Colonic mucosa (tissue), 4 donors: ENCODE measurements at regions not wholly inside any gene's neighbourhood (a gene's known extent, or its start where the extent isn't known, plus 50 kb on each side); places are given as distances from the start of the nearest gene placed in this dataset.

Experiments
- DNase-seq: peaks from one replicate; pipeline ENCODE4 v3.0.0-alpha.2; 2020
- H3K27ac ChIP-seq: fragments of 200-600 bp; one replicate; pipeline ENCODE4 v1.8.0; 2021
- H3K27me3 ChIP-seq: fragments of 200-600 bp; one replicate; pipeline ENCODE4 v1.8.0; 2021
- H3K36me3 ChIP-seq: fragments of 200-600 bp; one replicate; pipeline ENCODE4 v1.8.0; 2021
- H3K4me1 ChIP-seq: fragments of 200-600 bp; one replicate; pipeline ENCODE4 v1.8.0; 2021; ENCODE audit warnings: mild to moderate bottlenecking
- H3K4me3 ChIP-seq: fragments of 200-600 bp; one replicate; pipeline ENCODE4 v1.8.0; 2021
- H3K9ac ChIP-seq, 2 donors: one replicate each; pipeline ENCODE4 v1.7.0; 2013; ENCODE audit warnings: control low read depth in 2 of 2, low read depth in 2 of 2, low read length in 2 of 2
- H3K9me3 ChIP-seq: fragments of 200-600 bp; one replicate; pipeline ENCODE4 v1.8.0; 2021
- intact Hi-C: fragments of 100-400 bp; cut with DNase I; formaldehyde crosslinking; loops from one replicate; pipeline ENCODE4 v1.14.1; 2022
- TF ChIP-seq, protein P1 (sequence below): fragments of 200-600 bp; IDR thresholded peaks from one replicate; pipeline ENCODE4 v1.8.0; 2022; ENCODE audit warnings: antibody characterized with exemption, mild to moderate bottlenecking
- donor health status: healthy.
- donor health status: DM: no; HTN: no; CAD: no.
- donor health status: DM: no; HTN: no; CAD: no.

DNA sequence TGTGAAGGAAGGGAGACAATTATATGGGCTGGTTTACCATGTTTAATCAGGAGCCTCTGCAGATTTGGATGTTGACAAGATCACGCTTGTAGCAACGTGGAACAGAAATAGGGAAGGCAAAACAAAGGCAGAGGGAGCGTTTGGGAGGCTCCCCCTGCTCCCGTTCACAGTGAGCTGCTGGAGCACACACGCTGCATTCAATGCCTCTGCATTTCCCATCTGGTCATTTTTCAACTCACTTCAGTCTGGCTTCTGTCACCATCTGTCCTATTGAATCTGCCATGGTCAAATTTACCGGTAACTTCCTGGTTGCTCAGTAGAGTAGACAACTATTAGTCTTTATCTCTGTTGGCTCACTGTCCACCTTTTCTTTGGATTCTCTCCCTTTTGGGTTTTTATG lies 91.0 kb downstream of the NHLRC3 start:
- H3K36me3 ChIP-seq, result no peaks in the 10 kb centered on the region
- H3K27me3 ChIP-seq, result no peaks in the 10 kb centered on the region
- no peak overlapping the region for H3K4me3 ChIP-seq
- no peak overlapping the region for H3K9ac ChIP-seq
- H3K9me3 ChIP-seq, result no peaks in the 10 kb centered on the region
- intact Hi-C loops, result no loop called here
- no peak for DNase-seq
- no peak overlapping the region for H3K27ac ChIP-seq
- TF ChIP-seq, protein P1, sequence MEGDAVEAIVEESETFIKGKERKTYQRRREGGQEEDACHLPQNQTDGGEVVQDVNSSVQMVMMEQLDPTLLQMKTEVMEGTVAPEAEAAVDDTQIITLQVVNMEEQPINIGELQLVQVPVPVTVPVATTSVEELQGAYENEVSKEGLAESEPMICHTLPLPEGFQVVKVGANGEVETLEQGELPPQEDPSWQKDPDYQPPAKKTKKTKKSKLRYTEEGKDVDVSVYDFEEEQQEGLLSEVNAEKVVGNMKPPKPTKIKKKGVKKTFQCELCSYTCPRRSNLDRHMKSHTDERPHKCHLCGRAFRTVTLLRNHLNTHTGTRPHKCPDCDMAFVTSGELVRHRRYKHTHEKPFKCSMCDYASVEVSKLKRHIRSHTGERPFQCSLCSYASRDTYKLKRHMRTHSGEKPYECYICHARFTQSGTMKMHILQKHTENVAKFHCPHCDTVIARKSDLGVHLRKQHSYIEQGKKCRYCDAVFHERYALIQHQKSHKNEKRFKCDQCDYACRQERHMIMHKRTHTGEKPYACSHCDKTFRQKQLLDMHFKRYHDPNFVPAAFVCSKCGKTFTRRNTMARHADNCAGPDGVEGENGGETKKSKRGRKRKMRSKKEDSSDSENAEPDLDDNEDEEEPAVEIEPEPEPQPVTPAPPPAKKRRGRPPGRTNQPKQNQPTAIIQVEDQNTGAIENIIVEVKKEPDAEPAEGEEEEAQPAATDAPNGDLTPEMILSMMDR, result no peak
- H3K4me1 ChIP-seq, result no peaks in the 10 kb centered on the region

- H3K27ac ChIP-seq, result no peak overlapping the region
- no peak overlapping the region for H3K9ac ChIP-seq
- no peaks in the 10 kb centered on the region for H3K27me3 ChIP-seq
- DNase-seq, result no peak
- H3K36me3 ChIP-seq, result no peaks in the 10 kb centered on the region
- TF ChIP-seq, protein P1, result no peak
- no peaks in the 10 kb centered on the region for H3K4me1 ChIP-seq
- no peak overlapping the region for H3K4me3 ChIP-seq
- intact Hi-C loops, result no loop called here
- H3K9me3 ChIP-seq, result no peaks in the 10 kb centered on the region
These were observed 92.0 kb downstream of the NHLRC3 start for GRCh38 chr13:39130301-39130700.

DNA sequence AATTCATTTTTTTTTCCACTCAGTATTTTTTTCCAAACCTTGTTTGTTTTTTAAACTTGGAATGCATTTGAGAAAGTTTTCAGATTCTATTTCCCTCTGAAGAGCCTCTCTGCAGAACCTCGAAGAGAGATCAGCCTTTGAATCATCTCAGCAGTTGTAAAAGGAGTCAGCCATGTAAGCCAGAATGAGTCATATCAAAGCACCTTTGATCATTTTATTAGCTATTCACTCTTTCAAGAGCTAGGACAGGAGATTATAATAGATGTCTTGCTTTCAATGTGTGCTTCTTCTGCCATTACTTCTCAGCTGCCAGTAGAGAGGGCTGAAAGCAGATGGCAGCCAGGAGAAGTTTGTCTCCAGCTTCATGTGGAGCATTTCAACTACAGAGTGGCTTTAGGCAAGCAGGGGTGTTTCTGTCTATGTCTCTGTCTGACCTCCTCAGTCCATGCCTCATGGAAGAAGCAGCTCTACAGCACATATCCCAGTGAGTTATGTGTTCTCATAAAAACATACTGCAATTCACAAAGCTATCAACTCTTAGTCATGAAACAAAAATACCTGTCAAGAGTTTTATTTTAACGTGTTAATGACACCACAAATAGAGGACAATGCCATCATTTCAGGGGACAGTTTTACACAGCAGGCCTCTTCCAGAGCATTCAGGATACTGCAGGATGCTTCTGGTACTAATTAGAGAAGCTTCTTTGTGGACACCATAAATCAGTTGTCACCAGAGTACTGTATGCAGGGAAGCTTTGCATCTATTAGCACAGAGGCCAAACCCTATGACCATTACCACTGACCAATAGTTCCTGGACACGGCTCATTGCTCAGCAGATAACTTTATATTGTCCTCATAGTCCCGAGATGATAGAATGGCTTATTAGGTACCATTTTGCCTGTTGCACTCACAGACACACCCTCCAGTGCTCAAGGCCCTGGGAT lies 94.3 kb downstream of the NHLRC3 start:
- intact Hi-C loops, result no loop called here
- no peaks in the 10 kb centered on the region for H3K4me1 ChIP-seq
- DNase-seq, result no peak
- no peaks in the 10 kb centered on the region for H3K36me3 ChIP-seq
- no peak overlapping the region for H3K27ac ChIP-seq
- TF ChIP-seq, protein P1, result no peak
- no peak overlapping the region for H3K4me3 ChIP-seq
- H3K27me3 ChIP-seq, result no peaks in the 10 kb centered on the region
- no peaks in the 10 kb centered on the region for H3K9me3 ChIP-seq
- no peak overlapping the region for H3K9ac ChIP-seq

DNA sequence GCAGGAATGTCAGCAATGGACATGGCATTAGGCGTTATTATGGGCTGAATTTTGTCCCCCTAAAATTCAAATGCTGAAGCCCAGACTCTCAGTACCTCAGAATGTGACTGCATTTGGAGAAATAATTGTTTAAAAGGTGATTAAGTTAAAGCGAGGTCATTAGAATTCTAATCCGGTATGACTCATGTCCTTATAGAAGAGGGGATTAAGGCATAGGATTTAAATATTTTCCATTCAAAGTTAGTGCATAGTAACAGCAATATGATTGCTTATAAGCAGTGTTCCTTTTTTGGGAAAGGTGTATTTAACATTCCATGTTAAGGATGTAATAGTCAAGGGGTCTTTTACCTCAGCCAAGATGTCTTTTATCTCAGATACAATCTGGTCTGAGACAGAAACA lies 95.5 kb downstream of the NHLRC3 start:
- Histone ChIP-seq H3K4me3 (no peak overlapping the region), H3K4me1 (no peaks in the 10 kb centered on the region), H3K9me3 (no peaks in the 10 kb centered on the region), H3K9ac (no peak overlapping the region), H3K36me3 (no peaks in the 10 kb centered on the region), H3K27me3 (no peaks in the 10 kb centered on the region), H3K27ac (no peak overlapping the region)
- no peak for DNase-seq
- intact Hi-C loops, result no loop called here
- TF ChIP-seq, protein P1, result no peak

DNA sequence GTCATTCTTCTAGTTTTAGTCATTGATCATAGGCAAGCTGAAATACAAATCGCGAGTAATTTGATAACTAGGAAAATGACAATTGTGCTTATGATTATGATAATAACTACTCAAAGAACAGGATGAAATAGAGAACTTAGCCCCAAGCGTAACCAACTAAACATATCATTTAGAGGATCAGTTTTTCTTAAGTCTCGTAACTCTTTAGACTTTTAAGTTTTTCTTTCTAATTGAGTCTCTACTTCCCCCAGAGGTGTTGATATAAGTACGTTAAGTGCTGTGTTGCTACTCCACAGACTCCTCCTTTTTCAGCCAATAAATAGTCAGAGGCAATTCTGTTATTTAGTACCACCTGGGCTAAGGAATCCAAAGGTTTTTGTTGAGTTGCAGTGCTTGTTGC lies 96.3 kb downstream of the NHLRC3 start:
- no peaks in the 10 kb centered on the region for H3K27me3 ChIP-seq
- no peaks in the 10 kb centered on the region for H3K9me3 ChIP-seq
- TF ChIP-seq, protein P1, result no peak
- intact Hi-C loops, result no loop called here
- no peaks in the 10 kb centered on the region for H3K4me1 ChIP-seq
- DNase-seq, result no peak
- no peaks in the 10 kb centered on the region for H3K36me3 ChIP-seq
- no peak overlapping the region for H3K9ac ChIP-seq
- no peak overlapping the region for H3K4me3 ChIP-seq
- H3K27ac ChIP-seq, result no peak overlapping the region
